HL-60/S4 (cell line): ENCODE measurements at regions not wholly inside any gene's neighbourhood (a gene's known extent, or its start where the extent isn't known, plus 50 kb on each side); places are given as distances from the start of the nearest gene placed in this dataset.

ENCODE experiments used
- in situ Hi-C: fragments of 300-500 bp; cut with MboI; formaldehyde crosslinking; loops from 2 replicates; pipeline ENCODE4 v1.14.3; 2022; ENCODE audit warnings: low sequenced_read_pairs

GRCh38 chr15:94107652-94108051, 123.7 kb upstream of the MCTP2 start:
- in situ Hi-C loops: no loop called here

GRCh38 chr15:94105760-94106159, 125.6 kb upstream of the MCTP2 start:
- in situ Hi-C loops: no loop called here

- in situ Hi-C loops: no loop called here
Observed at GRCh38 chr15:94100863-94101262, 130.5 kb upstream of the MCTP2 start.

- in situ Hi-C loops: no loop called here
Observed at GRCh38 chr15:94099574-94099960, 131.8 kb upstream of the MCTP2 start.

GRCh38 chr15:94098921-94099573, 132.3 kb upstream of the MCTP2 start:
- in situ Hi-C loops: no loop called here

GRCh38 chr15:94097552-94097951, 133.8 kb upstream of the MCTP2 start:
- in situ Hi-C loops: no loop called here

- in situ Hi-C loops: no loop called here
Observed at GRCh38 chr15:94094310-94094709, 137.1 kb upstream of the MCTP2 start.

- in situ Hi-C loops: no loop called here
Observed at GRCh38 chr15:94086341-94086740, 145.0 kb upstream of the MCTP2 start.

GRCh38 chr15:94083467-94084052, 147.8 kb upstream of the MCTP2 start:
- in situ Hi-C loops: no loop called here

- in situ Hi-C loops: no loop called here
Observed at GRCh38 chr15:94081829-94082228, 149.5 kb upstream of the MCTP2 start.

GRCh38 chr15:94080989-94081605, 150.3 kb upstream of the MCTP2 start:
- in situ Hi-C loops: no loop called here

GRCh38 chr15:94080416-94080815, 150.9 kb upstream of the MCTP2 start:
- in situ Hi-C loops: no loop called here

- in situ Hi-C loops: no loop called here
Observed at GRCh38 chr15:94079968-94080367, 151.4 kb upstream of the MCTP2 start.

GRCh38 chr15:94079459-94079858, 151.9 kb upstream of the MCTP2 start:
- in situ Hi-C loops: no loop called here

GRCh38 chr15:94077938-94078337, 153.4 kb upstream of the MCTP2 start:
- in situ Hi-C loops: no loop called here

GRCh38 chr15:94075349-94075748, 156.0 kb upstream of the MCTP2 start:
- in situ Hi-C loops: no loop called here

- in situ Hi-C loops: no loop called here
Observed at GRCh38 chr15:94070356-94071295, 160.7 kb upstream of the MCTP2 start.

- in situ Hi-C loops: no loop called here
Observed at GRCh38 chr15:94069844-94070243, 161.5 kb upstream of the MCTP2 start.

- in situ Hi-C loops: no loop called here
Observed at GRCh38 chr15:94066811-94067210, 164.6 kb upstream of the MCTP2 start.

- in situ Hi-C loops: no loop called here
Observed at GRCh38 chr15:94066046-94066445, 165.3 kb upstream of the MCTP2 start.

- in situ Hi-C loops: no loop called here
Observed at GRCh38 chr15:94064676-94065313, 166.6 kb upstream of the MCTP2 start.
